GM23248 (cell line): ENCODE measurements at regions not wholly inside any gene's neighbourhood (a gene's known extent, or its start where the extent isn't known, plus 50 kb on each side); places are given as distances from the start of the nearest gene placed in this dataset.
"Not testable (repeated sequence)": the region's sequence is repeated elsewhere in the genome, so short reads cannot be mapped to it uniquely, and the experiment has no call there.

Source experiments
- DNase-seq: peaks from one replicate; pipeline ENCODE4 v3.0.0-alpha.2; 2015
- H2AFZ ChIP-seq: fragments of 200-600 bp; sonication (generic); 2 replicates; pipeline ENCODE4 v1.6.1; 2016; ENCODE audit warnings: antibody characterized with exemption
- H3F3A ChIP-seq: fragments of 200-600 bp; sonication (generic); 2 replicates; pipeline ENCODE4 v1.6.1; 2016; ENCODE audit warnings: mild to moderate bottlenecking, antibody characterized with exemption, mixed run types; ENCODE audit not compliant: insufficient read depth
- H3K27ac ChIP-seq: fragments of 200-600 bp; sonication (generic); 2 replicates; pipeline ENCODE4 v1.5.1; 2016; ENCODE audit warnings: mild to moderate bottlenecking
- H3K27me3 ChIP-seq: fragments of 200-600 bp; sonication (generic); replicated peaks from 2 replicates; pipeline ENCODE4 v1.6.1; 2016; ENCODE audit warnings: mild to moderate bottlenecking; ENCODE audit not compliant: insufficient read depth
- H3K36me3 ChIP-seq: fragments of 200-600 bp; sonication (generic); 2 replicates; pipeline ENCODE4 v1.6.1; 2016; ENCODE audit warnings: low read depth, mild to moderate bottlenecking
- H3K4me1 ChIP-seq: fragments of 200-600 bp; sonication (generic); 2 replicates; pipeline ENCODE4 v1.6.1; 2016; ENCODE audit warnings: mild to moderate bottlenecking; ENCODE audit not compliant: insufficient read depth
- H3K4me2 ChIP-seq: fragments of 200-600 bp; sonication (generic); one replicate; pipeline ENCODE4 v1.6.1; 2016; ENCODE audit warnings: mild to moderate bottlenecking; ENCODE audit not compliant: unreplicated experiment
- H3K4me3 ChIP-seq: fragments of 200-600 bp; sonication (generic); 2 replicates; pipeline ENCODE4 v1.5.1; 2016; ENCODE audit warnings: mild to moderate bottlenecking
- H3K79me2 ChIP-seq: fragments of 200-600 bp; sonication (generic); 2 replicates; pipeline ENCODE4 v1.6.1; 2016; ENCODE audit warnings: mild to moderate bottlenecking; ENCODE audit not compliant: insufficient read depth
- H3K9ac ChIP-seq: fragments of 200-600 bp; sonication (generic); 2 replicates; pipeline ENCODE4 v1.6.1; 2016; ENCODE audit warnings: mild to moderate bottlenecking
- H3K9me2 ChIP-seq: fragments of 200-600 bp; sonication (generic); 2 replicates; pipeline ENCODE4 v1.6.1; 2016; ENCODE audit warnings: mixed run types, mild to moderate bottlenecking, moderate library complexity; ENCODE audit not compliant: insufficient read depth
- H3K9me3 ChIP-seq: fragments of 200-600 bp; sonication (generic); one replicate; pipeline ENCODE4 v1.6.1; 2017; ENCODE audit warnings: low read depth
- H4K20me1 ChIP-seq: fragments of 200-600 bp; sonication (generic); 2 replicates; pipeline ENCODE4 v1.6.0; 2016; ENCODE audit not compliant: insufficient read depth
- EZH2 ChIP-seq: fragments of 200-600 bp; sonication (generic); IDR thresholded peaks from 2 replicates; pipeline ENCODE4 v1.6.1; 2018; ENCODE audit warnings: antibody characterized with exemption, mild to moderate bottlenecking; ENCODE audit not compliant: insufficient read depth, poor library complexity, severe bottlenecking
- EZH2phosphoT487 ChIP-seq: fragments of 200-600 bp; sonication (generic); IDR thresholded peaks from 2 replicates; pipeline ENCODE4 v1.6.1; 2018; ENCODE audit warnings: antibody characterized with exemption, moderate library complexity, mild to moderate bottlenecking, low read depth; ENCODE audit not compliant: insufficient read depth
- WGBS, 2 experiments: methylation state at CpG; one replicate each; pipeline ENCODE4 v1.1.6; 2015 to 2017; ENCODE audit warnings: low lambda C conversion rate in 2 of 2, low coverage in 1 of 2; ENCODE audit errors: missing lambda C conversion rate in 2 of 2; 5-methylcytosine and 5-hydroxymethylcytosine counted together
- in situ Hi-C: fragments of 300-500 bp; cut with MboI; formaldehyde crosslinking; loops from 2 replicates; pipeline ENCODE4 v1.15.0; 2020

DNA sequence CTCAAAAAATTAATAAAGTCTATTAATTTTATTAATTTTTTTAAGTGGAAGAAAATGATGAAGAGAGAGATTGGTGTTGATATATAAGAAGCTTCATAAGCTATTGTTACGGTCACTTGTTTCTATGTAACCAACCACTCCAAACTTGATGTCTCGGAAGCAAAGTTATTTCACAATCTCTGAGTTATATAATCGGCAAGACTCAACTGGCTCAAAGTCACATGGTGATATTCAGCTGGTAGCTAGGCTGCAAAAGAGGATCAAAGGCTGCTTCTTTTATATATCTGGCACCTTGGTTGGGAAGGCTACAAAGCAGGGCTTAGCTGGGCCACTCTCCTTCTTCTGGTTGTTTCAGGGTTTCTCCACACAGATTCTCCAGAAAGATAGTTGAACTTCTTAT, 245.1 kb upstream of the ARHGAP42 start:
- DNase-seq = no peak
- no peaks in the 10 kb centered on the region for H3K4me1 ChIP-seq
- no peak for TF ChIP-seq EZH2phosphoT487
- no peak for TF ChIP-seq EZH2
- H2AFZ ChIP-seq = no peak overlapping the region
- H3K27ac ChIP-seq = no peak overlapping the region
- H3K27me3 ChIP-seq = no peaks in the 10 kb centered on the region
- H3K9ac ChIP-seq = no peak overlapping the region
- no peaks in the 10 kb centered on the region for H3K36me3 ChIP-seq
- 34 to 35% methylated on average over 3 of the region's 3 CpGs for WGBS, 2 experiments
- no peaks in the 10 kb centered on the region for H3K9me3 ChIP-seq
- no peak overlapping the region for H3K4me2 ChIP-seq
- H3K79me2 ChIP-seq = no peaks in the 10 kb centered on the region
- in situ Hi-C loops = no loop called here
- no peak overlapping the region for H3K4me3 ChIP-seq
- no peaks in the 10 kb centered on the region for H3F3A ChIP-seq
- no peaks in the 10 kb centered on the region for H3K9me2 ChIP-seq
- no peaks in the 10 kb centered on the region for H4K20me1 ChIP-seq

DNA sequence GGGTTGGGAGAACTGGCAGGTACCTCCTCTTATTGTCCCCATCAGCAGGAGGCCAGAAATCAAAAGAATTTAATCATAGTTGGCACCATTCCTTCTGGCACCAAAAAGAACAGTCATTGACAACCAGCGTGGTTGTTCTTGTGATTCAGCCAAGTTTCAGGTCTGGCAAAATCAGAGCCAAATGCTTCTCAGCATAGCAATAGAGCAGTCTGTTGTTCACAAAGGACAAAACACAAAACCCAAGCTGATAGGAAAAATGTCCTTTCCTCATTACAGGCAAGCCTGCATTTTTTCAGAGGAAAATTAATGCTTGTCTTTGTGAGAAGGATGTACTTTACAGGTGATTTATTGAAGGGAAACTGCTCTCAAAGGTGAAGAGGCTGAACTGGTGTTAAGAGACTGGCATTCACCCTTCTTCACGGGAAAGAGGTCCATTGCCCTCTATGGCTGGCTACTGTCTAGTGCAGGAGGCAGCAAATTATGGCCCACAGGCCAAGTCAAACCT, 241.8 kb upstream of the ARHGAP42 start:
- no peaks in the 10 kb centered on the region for H3F3A ChIP-seq
- no peaks in the 10 kb centered on the region for H4K20me1 ChIP-seq
- no peak for TF ChIP-seq EZH2
- no peak for TF ChIP-seq EZH2phosphoT487
- H3K9ac ChIP-seq = no peak overlapping the region
- H3K4me1 ChIP-seq = no peaks in the 10 kb centered on the region
- no peak overlapping the region for H2AFZ ChIP-seq
- 3% methylated on average over 2 of the region's 2 CpGs for WGBS, 2 experiments
- H3K79me2 ChIP-seq = no peaks in the 10 kb centered on the region
- H3K9me3 ChIP-seq = no peaks in the 10 kb centered on the region
- no peaks in the 10 kb centered on the region for H3K9me2 ChIP-seq
- no peak overlapping the region for H3K27ac ChIP-seq
- H3K4me2 ChIP-seq = no peak overlapping the region
- in situ Hi-C loops = no loop called here
- no peak overlapping the region for H3K4me3 ChIP-seq
- no peak for DNase-seq
- H3K36me3 ChIP-seq = no peaks in the 10 kb centered on the region
- H3K27me3 ChIP-seq = no peaks in the 10 kb centered on the region

DNA sequence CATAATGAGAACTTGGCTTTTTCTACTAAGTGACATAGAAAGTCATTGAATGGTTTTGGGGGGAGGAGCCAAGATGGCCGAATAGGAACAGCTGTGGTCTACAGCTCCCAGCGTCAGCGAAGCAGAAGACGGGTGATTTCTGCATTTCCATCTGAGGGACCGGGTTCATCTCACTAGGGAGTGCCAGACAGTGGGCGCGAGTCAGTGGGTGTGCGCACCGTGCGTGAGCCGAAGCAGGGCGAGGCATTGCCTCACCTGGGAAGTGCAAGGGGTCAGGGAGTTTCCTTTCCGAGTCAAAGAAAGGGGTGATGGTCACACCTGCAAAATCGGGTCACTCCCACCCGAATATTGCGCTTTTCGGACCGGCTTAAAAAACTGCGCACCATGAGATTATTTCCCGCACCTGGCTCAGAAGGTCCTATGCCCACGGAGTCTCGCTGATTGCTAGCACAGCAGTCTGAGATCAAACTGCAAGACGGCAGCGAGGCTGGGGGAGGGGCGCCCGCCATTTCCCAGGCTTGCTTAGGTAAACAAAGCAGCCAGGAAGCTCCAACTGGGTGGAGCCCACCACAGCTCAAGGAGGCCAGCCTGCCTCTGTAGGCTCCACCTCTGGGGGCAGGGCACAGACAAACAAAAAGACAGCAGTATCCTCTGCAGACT, 235.2 kb upstream of the ARHGAP42 start:
- H2AFZ ChIP-seq, H3K4me2 ChIP-seq, H3K79me2 ChIP-seq, H3K36me3 ChIP-seq, DNase-seq, H3K9me3 ChIP-seq, H3K9ac ChIP-seq, in situ Hi-C loops, H3K4me1 ChIP-seq, H3K4me3 ChIP-seq, H3K9me2 ChIP-seq, H3K27me3 ChIP-seq, H3F3A ChIP-seq, H3K27ac ChIP-seq, H4K20me1 ChIP-seq: not testable (repeated sequence)
- 52 to 59% methylated on average over 20 to 26 of the region's 26 CpGs for WGBS, 2 experiments

DNA sequence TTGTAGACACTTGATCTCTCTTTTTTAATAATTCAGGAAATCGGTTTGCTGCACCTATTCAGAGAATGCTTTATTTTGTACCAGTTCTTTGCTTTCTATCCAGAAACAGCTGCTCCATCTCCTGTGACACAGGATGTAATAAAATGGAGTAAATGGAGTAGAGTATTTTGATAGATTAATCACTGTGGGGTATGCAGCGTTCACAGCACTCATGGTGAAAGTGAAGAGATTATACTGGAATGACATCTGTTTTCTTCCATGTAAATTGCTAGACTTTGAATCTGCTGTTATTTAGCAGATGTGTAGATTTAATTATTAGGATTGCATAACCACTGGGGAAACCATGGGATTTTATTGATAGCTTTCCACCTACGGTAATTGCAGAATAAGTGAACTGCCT, 227.3 kb upstream of the ARHGAP42 start:
- no peak overlapping the region for H3K27ac ChIP-seq
- WGBS, 2 experiments = 1 to 2% methylated on average over 3 of the region's 3 CpGs
- no peak overlapping the region for H3K4me2 ChIP-seq

DNA sequence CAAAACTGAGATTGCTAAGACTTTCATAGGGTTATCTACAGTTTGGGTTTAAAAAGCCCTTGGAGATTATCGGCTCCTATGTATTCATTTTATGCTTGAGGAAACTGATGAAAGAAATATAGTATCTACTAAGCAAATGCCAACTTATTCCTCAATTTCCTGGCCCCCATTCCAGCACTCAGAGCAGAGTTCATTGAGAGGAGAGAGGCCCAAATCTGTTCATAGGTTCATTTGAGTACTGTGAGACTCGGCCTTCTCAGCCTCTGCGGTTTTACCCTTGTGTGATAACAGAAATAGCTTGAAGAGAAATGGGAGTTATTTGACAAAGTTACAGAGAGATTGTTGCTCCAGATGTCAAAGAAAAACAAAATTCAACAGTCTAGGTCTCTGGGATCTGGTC, 226.7 kb upstream of the ARHGAP42 start:
- WGBS, 2 experiments = 33 to 44% methylated on average over 3 of the region's 3 CpGs
- no peaks in the 10 kb centered on the region for H3K9me3 ChIP-seq
- H3K4me2 ChIP-seq = no peak overlapping the region
- no peak overlapping the region for H3K9ac ChIP-seq
- no peaks in the 10 kb centered on the region for H3K36me3 ChIP-seq
- no peaks in the 10 kb centered on the region for H3F3A ChIP-seq
- H2AFZ ChIP-seq = no peak overlapping the region
- H3K27me3 ChIP-seq = no peaks in the 10 kb centered on the region
- no peak for TF ChIP-seq EZH2phosphoT487
- TF ChIP-seq EZH2 = no peak
- no peaks in the 10 kb centered on the region for H3K9me2 ChIP-seq
- no peak for DNase-seq
- in situ Hi-C loops = no loop called here
- H3K27ac ChIP-seq = no peak overlapping the region
- H3K4me1 ChIP-seq = no peaks in the 10 kb centered on the region
- no peaks in the 10 kb centered on the region for H4K20me1 ChIP-seq
- H3K4me3 ChIP-seq = no peak overlapping the region
- H3K79me2 ChIP-seq = no peaks in the 10 kb centered on the region

More for the DNA sequence above, 227.3 kb upstream of the ARHGAP42 start:
- Histone ChIP-seq H4K20me1 (no peaks in the 10 kb centered on the region), H3K4me1 (no peaks in the 10 kb centered on the region), H3K27me3 (no peaks in the 10 kb centered on the region), H3K4me3 (no peak overlapping the region), H3K36me3 (no peaks in the 10 kb centered on the region), H3F3A (no peaks in the 10 kb centered on the region), H3K9me3 (no peaks in the 10 kb centered on the region), H3K79me2 (no peaks in the 10 kb centered on the region), H3K9me2 (no peaks in the 10 kb centered on the region), H2AFZ (no peak overlapping the region), H3K9ac (no peak overlapping the region)
- TF ChIP-seq EZH2 (no peak), EZH2phosphoT487 (no peak)
- no peak for DNase-seq
- in situ Hi-C loops = no loop called here
